ENCODE measurements at regions not wholly inside any gene's neighbourhood (a gene's known extent, or its start where the extent isn't known, plus 50 kb on each side); places are given as distances from the start of the nearest gene placed in this dataset.

GRCh38 chr2:7905756-7906155, 776.1 kb upstream of the ID2 start:
- TF ChIP-seq CTCF (IDR thresholded peaks at IDR 0.05) (no peak), EP300 (IDR thresholded peaks at IDR 0.05) (no peak), POLR2AphosphoS5 (IDR thresholded peaks at IDR 0.05) (no peak), POLR2A (IDR thresholded peaks at IDR 0.05; ENCODE audit: low read depth) (no peak)

All from esophagus muscularis mucosa (tissue), 4 donors.